Transverse colon (tissue), 4 donors: ENCODE measurements at regions not wholly inside any gene's neighbourhood (a gene's known extent, or its start where the extent isn't known, plus 50 kb on each side); places are given as distances from the start of the nearest gene placed in this dataset.
A peak's percentile ranks its signal among the peaks of the same experiment; 100 is the strongest.

Experiments used
- CTCF ChIP-seq, 5 experiments: fragments of 200-600 bp in 3 of 5; fragments of 450-650 bp in 2 of 5; sonication (generic) in 3 of 5; IDR thresholded peaks; 1 replicate in 2 of 5; 2 replicates in 3 of 5; pipeline ENCODE4 v1.5.1; 2016 to 2017; ENCODE audit warnings: antibody characterized with exemption in 5 of 5, inconsistent platforms in 3 of 5, mild to moderate bottlenecking in 2 of 5, moderate library complexity in 1 of 5
- EP300 ChIP-seq: sonication (generic); formaldehyde crosslinking; IDR thresholded peaks from one replicate; pipeline ENCODE4 v1.6.1; 2017; ENCODE audit warnings: antibody characterized with exemption, low read depth
- POLR2A ChIP-seq: fragments of 450-650 bp; IDR thresholded peaks from one replicate; pipeline ENCODE4 v1.6.1; 2016; ENCODE audit warnings: antibody characterized with exemption, mild to moderate bottlenecking, moderate library complexity
- POLR2AphosphoS5 ChIP-seq, 3 donors: sonication (generic); formaldehyde crosslinking; IDR thresholded peaks; one replicate each; pipeline ENCODE4 v1.6.1; 2016; ENCODE audit warnings: antibody characterized with exemption in 3 of 3

- TF ChIP-seq CTCF (IDR thresholded peaks at IDR 0.05): no peak
- no peak for TF ChIP-seq POLR2A
- no peak for TF ChIP-seq EP300
- peak in 1 of 3 donors; percentile 10 for TF ChIP-seq POLR2AphosphoS5 (IDR thresholded peaks at IDR 0.05)
Observed at GRCh38 chr4:110851989-110852388, 229.1 kb upstream of the PITX2 start.
